MCF 10A (cell line): ENCODE measurements at regions not wholly inside any gene's neighbourhood (a gene's known extent, or its start where the extent isn't known, plus 50 kb on each side); places are given as distances from the start of the nearest gene placed in this dataset.

Experiments
- BruUV-seq: library from RNA; stranded (reverse); fragments of 400-500 nt; replicated peaks from 2 replicates; lab custom pipeline; 2021; lab: Mats Ljungman, UMichigan
- CTCF ChIA-PET: fragments of 300-600 bp; sonication (Branson Sonifier 250); formaldehyde crosslinking; extraction: SDS; loops from one replicate; lab custom pipeline; 2021; ENCODE audit warnings: antibody characterized with exemption, inconsistent platforms; lab: Yijun Ruan, JAX
- POLR2A ChIA-PET: fragments of 300-600, 350-650 bp; sonication (Branson Sonifier 250); formaldehyde crosslinking; extraction: SDS; loops from one replicate; lab custom pipeline; 2020; ENCODE audit warnings: antibody characterized with exemption, inconsistent platforms; lab: Yijun Ruan, JAX
- DNase-seq: peaks from one replicate; pipeline ENCODE4 v3.0.0-alpha.2; 2018; ENCODE audit not compliant: unreplicated experiment
- H3K27ac Mint-ChIP-seq: one replicate; pipeline ENCODE4 v1.8.0; 2022; ENCODE audit warnings: mild to moderate bottlenecking, low read depth, mixed read lengths; ENCODE audit not compliant: unreplicated experiment
- H3K27me3 Mint-ChIP-seq: one replicate; pipeline ENCODE4 v1.8.0; 2022; ENCODE audit warnings: mixed read lengths; ENCODE audit not compliant: insufficient read depth, unreplicated experiment
- H3K36me3 Mint-ChIP-seq: one replicate; pipeline ENCODE4 v1.8.0; 2022; ENCODE audit warnings: mild to moderate bottlenecking, moderate library complexity, mixed read lengths; ENCODE audit not compliant: insufficient read depth, unreplicated experiment
- H3K4me1 Mint-ChIP-seq: one replicate; pipeline ENCODE4 v1.8.0; 2022; ENCODE audit warnings: mixed read lengths; ENCODE audit not compliant: insufficient read depth, unreplicated experiment
- H3K4me3 Mint-ChIP-seq: one replicate; pipeline ENCODE4 v1.8.0; 2022; ENCODE audit warnings: mild to moderate bottlenecking, moderate library complexity, mixed read lengths; ENCODE audit not compliant: unreplicated experiment
- H3K9me3 Mint-ChIP-seq: one replicate; pipeline ENCODE4 v1.8.0; 2022; ENCODE audit warnings: mixed read lengths; ENCODE audit not compliant: unreplicated experiment
- intact Hi-C: fragments of 100-400 bp; cut with micrococcal nuclease; formaldehyde crosslinking; loops from 2 replicates; pipeline ENCODE4 v1.14.1; 2022
- TF ChIP-seq, protein P1 (sequence below): fragments of 200-600 bp; IDR thresholded peaks from one replicate; pipeline ENCODE4 v1.8.0; 2022; ENCODE audit warnings: antibody characterized with exemption, mild to moderate bottlenecking; ENCODE audit not compliant: unreplicated experiment

DNA sequence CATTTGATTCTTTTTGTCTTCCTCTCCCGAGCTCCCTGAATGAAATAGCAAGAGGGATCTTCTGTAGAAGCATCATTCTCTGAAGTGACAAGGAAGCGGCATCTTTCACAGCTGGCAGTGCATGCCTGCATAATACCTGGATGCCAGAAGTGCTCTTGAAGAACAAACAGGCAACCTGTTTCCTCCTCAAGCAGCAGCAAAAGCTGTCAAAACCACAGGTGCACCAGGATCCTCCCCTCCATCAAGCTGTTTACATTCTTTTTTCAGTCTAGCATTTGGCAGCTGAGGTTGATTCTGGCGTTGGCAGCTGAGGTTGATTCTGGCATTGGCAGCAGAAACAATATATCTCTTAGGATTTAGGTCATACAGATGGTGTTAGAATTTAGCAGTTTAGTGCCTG, 979.0 kb downstream of the TUSC7 start:
- intact Hi-C loops: no loop called here
- ChIA-PET POLR2A (no interaction called here), CTCF (interaction anchor here (0.6 kb wide), 1 partner anchor 11 kb away, joined by 3 read pairs; no protein-coding TSS in a partner anchor)
- TF ChIP-seq, protein P1, sequence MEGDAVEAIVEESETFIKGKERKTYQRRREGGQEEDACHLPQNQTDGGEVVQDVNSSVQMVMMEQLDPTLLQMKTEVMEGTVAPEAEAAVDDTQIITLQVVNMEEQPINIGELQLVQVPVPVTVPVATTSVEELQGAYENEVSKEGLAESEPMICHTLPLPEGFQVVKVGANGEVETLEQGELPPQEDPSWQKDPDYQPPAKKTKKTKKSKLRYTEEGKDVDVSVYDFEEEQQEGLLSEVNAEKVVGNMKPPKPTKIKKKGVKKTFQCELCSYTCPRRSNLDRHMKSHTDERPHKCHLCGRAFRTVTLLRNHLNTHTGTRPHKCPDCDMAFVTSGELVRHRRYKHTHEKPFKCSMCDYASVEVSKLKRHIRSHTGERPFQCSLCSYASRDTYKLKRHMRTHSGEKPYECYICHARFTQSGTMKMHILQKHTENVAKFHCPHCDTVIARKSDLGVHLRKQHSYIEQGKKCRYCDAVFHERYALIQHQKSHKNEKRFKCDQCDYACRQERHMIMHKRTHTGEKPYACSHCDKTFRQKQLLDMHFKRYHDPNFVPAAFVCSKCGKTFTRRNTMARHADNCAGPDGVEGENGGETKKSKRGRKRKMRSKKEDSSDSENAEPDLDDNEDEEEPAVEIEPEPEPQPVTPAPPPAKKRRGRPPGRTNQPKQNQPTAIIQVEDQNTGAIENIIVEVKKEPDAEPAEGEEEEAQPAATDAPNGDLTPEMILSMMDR: no peak
- no peak overlapping the region for H3K27ac Mint-ChIP-seq
- no peaks in the 10 kb centered on the region for H3K36me3 Mint-ChIP-seq
- H3K27me3 Mint-ChIP-seq: no peaks in the 10 kb centered on the region
- no peak for DNase-seq
- no TSS peak for BruUV-seq
- H3K4me3 Mint-ChIP-seq: no peak overlapping the region
- H3K4me1 Mint-ChIP-seq: no peaks in the 10 kb centered on the region
- no peaks in the 10 kb centered on the region for H3K9me3 Mint-ChIP-seq

DNA sequence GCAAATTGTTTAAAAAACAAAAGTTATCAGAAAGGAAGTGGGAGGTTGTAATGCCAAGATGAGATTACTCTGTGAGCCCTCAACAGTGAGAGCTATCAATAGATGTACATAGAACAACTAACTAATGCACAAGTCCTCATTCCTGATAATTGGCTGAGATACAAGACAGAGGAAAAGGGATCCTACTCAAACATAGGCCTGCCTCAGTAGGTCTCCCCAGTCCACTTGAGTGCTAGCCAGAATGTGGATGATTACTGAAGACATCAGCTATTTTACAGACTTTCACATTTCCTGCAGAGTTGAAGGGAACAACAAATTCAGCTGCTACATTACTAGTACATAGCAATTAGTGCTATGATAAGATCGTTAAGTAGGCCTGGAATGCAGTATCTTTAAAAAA, 981.9 kb downstream of the TUSC7 start:
- Mint-ChIP-seq H3K4me3 (no peak overlapping the region), H3K27ac (no peak overlapping the region), H3K9me3 (peaks cover 6% of the 10 kb centered on the region), H3K4me1 (no peaks in the 10 kb centered on the region), H3K27me3 (no peaks in the 10 kb centered on the region), H3K36me3 (no peaks in the 10 kb centered on the region)
- POLR2A ChIA-PET: interaction anchor here (0.6 to 1.3 kb wide), 2 partner anchors 10 to 300 kb away, joined by 3 read pairs; no protein-coding TSS in a partner anchor
- intact Hi-C loops: no loop called here
- no TSS peak for BruUV-seq
- TF ChIP-seq, protein P1: no peak
- CTCF ChIA-PET: interaction anchor here (0.6 to 0.7 kb wide), 2 partner anchors 962 to 1401 kb away, joined by 3 read pairs; no protein-coding TSS in a partner anchor
- no peak for DNase-seq

DNA sequence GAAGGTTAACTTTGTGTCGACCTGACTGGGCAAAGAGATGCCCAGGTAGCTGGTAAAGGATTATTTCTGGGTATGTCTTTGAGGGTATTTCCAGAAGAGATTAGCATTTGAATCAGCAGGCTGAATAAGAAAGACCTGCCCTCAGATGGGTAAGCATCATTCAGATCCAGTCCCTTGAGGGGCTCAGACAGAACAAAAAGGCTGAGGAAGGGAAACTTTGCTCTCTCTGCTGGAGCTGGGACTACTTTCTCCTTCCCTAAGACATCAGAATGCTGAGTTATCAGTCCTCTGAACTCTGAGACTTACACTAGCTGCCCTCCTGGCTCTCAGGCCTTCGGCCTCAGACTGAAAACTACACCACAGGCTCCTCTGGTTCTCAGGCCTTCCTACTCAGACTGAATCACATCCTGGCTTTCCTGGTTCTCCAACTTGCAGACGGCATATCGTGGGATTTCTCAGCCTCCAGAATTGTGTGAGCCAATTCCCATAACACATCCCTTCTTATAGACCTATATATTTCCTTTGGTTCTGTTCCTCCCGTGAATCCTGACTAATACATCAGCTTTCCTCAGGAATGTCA, 982.9 kb downstream of the TUSC7 start:
- CTCF ChIA-PET: no interaction called here
- no peak for DNase-seq
- H3K27ac Mint-ChIP-seq: no peak overlapping the region

DNA sequence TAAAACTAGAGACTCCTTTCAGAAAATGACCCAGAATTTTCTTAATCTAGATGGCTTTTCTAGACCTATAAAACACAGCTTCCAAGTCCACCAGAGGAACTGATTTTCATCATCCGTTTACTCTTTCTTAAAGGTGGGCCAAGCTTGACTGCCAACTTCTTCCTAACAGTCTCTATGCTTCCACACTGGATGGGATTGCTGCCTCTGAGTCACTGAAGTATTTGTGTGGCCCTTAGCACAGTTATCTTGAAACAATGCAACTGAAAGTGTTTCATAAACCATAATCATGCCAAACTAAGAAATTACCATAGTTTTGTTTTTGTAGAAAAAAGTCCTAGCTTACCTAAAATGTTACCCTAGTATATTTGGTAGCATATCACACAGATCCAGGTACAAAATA, 985.7 kb downstream of the TUSC7 start:
- ChIA-PET POLR2A (interaction anchor here (0.6 to 0.9 kb wide), 2 partner anchors 13 to 62 kb away, joined by 3 read pairs; no protein-coding TSS in a partner anchor), CTCF (interaction anchor here (0.8 to 1.1 kb wide), 2 partner anchors 67 to 526 kb away, joined by 4 read pairs; no protein-coding TSS in a partner anchor)
- Mint-ChIP-seq H3K4me3 (no peak overlapping the region), H3K27ac (no peak overlapping the region), H3K36me3 (no peaks in the 10 kb centered on the region), H3K4me1 (peaks cover 4% of the 10 kb centered on the region), H3K9me3 (peaks cover 6% of the 10 kb centered on the region), H3K27me3 (no peaks in the 10 kb centered on the region)
- intact Hi-C loops: no loop called here
- DNase-seq: no peak
- TF ChIP-seq, protein P1: no peak
- no TSS peak for BruUV-seq

More for the DNA sequence above, 982.9 kb downstream of the TUSC7 start:
- Mint-ChIP-seq H3K9me3 (peaks cover 6% of the 10 kb centered on the region), H3K4me1 (no peaks in the 10 kb centered on the region), H3K36me3 (no peaks in the 10 kb centered on the region), H3K27me3 (no peaks in the 10 kb centered on the region), H3K4me3 (no peak overlapping the region)
- no TSS peak for BruUV-seq
- intact Hi-C loops: no loop called here
- POLR2A ChIA-PET: no interaction called here
- TF ChIP-seq, protein P1: no peak
